Chondrocyte (in vitro differentiated cells): ENCODE measurements at regions not wholly inside any gene's neighbourhood (a gene's known extent, or its start where the extent isn't known, plus 50 kb on each side); places are given as distances from the start of the nearest gene placed in this dataset.

Source experiments
- DNase-seq: peaks from one replicate; pipeline ENCODE4 v3.0.0; 2021; ENCODE audit warnings: mixed read lengths, low spot score
- H3K27ac Mint-ChIP-seq: one replicate; pipeline ENCODE4 v1.8.0; 2021; ENCODE audit warnings: mild to moderate bottlenecking, moderate library complexity, mixed read lengths; ENCODE audit not compliant: unreplicated experiment
- H3K27me3 Mint-ChIP-seq: 2 replicates; pipeline ENCODE4 v1.8.0; 2021; ENCODE audit warnings: low read depth, mixed read lengths
- H3K36me3 Mint-ChIP-seq: 2 replicates; pipeline ENCODE4 v1.8.0; 2021; ENCODE audit warnings: low read depth, mixed read lengths
- H3K4me1 Mint-ChIP-seq: 2 replicates; pipeline ENCODE4 v1.8.0; 2021; ENCODE audit warnings: low read depth, mild to moderate bottlenecking, mixed read lengths
- H3K4me3 Mint-ChIP-seq: one replicate; pipeline ENCODE4 v1.8.0; 2021; ENCODE audit warnings: mild to moderate bottlenecking, moderate library complexity, mixed read lengths; ENCODE audit not compliant: unreplicated experiment
- H3K9me3 Mint-ChIP-seq: 2 replicates; pipeline ENCODE4 v1.8.0; 2021; ENCODE audit warnings: low read depth, mixed read lengths
- CTCF ChIP-seq: fragments of 200-600 bp; sonication (generic); IDR thresholded peaks from 2 replicates; pipeline ENCODE4 v1.5.0; 2021; ENCODE audit warnings: antibody characterized with exemption, mild to moderate bottlenecking, moderate library complexity

- peaks cover 2% of the 10 kb centered on the region for H3K36me3 Mint-ChIP-seq
- TF ChIP-seq CTCF, result no peak
- no peak overlapping the region for H3K4me3 Mint-ChIP-seq
These were observed 456.6 kb upstream of the POT1 start for GRCh38 chr7:125386211-125386610.

GRCh38 chr7:125383324-125383723, 453.7 kb upstream of the POT1 start:
- Mint-ChIP-seq H3K9me3 (peaks cover 11% of the 10 kb centered on the region), H3K27me3 (no peaks in the 10 kb centered on the region), H3K4me3 (no peak overlapping the region), H3K36me3 (peaks cover 2% of the 10 kb centered on the region), H3K27ac (no peak overlapping the region), H3K4me1 (no peaks in the 10 kb centered on the region)
- no peak for DNase-seq
- no peak for TF ChIP-seq CTCF

More at GRCh38 chr7:125386211-125386610, 456.6 kb upstream of the POT1 start:
- no peaks in the 10 kb centered on the region for H3K4me1 Mint-ChIP-seq
- no peaks in the 10 kb centered on the region for H3K27me3 Mint-ChIP-seq
- peaks cover 11% of the 10 kb centered on the region for H3K9me3 Mint-ChIP-seq
- no peak for DNase-seq
- no peak overlapping the region for H3K27ac Mint-ChIP-seq

- TF ChIP-seq CTCF, result no peak
- peaks cover 2% of the 10 kb centered on the region for H3K36me3 Mint-ChIP-seq
These were observed 452.8 kb upstream of the POT1 start for GRCh38 chr7:125382401-125382800.

GRCh38 chr7:125375942-125376341, 446.3 kb upstream of the POT1 start:
- DNase-seq, result no peak
- H3K4me3 Mint-ChIP-seq, result no peak overlapping the region

More at GRCh38 chr7:125382401-125382800, 452.8 kb upstream of the POT1 start:
- Mint-ChIP-seq H3K4me1 (no peaks in the 10 kb centered on the region), H3K27ac (no peak overlapping the region), H3K27me3 (no peaks in the 10 kb centered on the region), H3K9me3 (peaks cover 11% of the 10 kb centered on the region), H3K4me3 (no peak overlapping the region)
- no peak for DNase-seq

GRCh38 chr7:125370502-125370901, 440.9 kb upstream of the POT1 start:
- Mint-ChIP-seq H3K36me3 (no peaks in the 10 kb centered on the region), H3K9me3 (peaks cover 2% of the 10 kb centered on the region), H3K4me3 (no peak overlapping the region)

More at GRCh38 chr7:125375942-125376341, 446.3 kb upstream of the POT1 start:
- H3K27ac Mint-ChIP-seq, result no peak overlapping the region
- no peak for TF ChIP-seq CTCF
- no peaks in the 10 kb centered on the region for H3K27me3 Mint-ChIP-seq
- no peaks in the 10 kb centered on the region for H3K9me3 Mint-ChIP-seq
- H3K4me1 Mint-ChIP-seq, result no peaks in the 10 kb centered on the region
- no peaks in the 10 kb centered on the region for H3K36me3 Mint-ChIP-seq

More at GRCh38 chr7:125370502-125370901, 440.9 kb upstream of the POT1 start:
- TF ChIP-seq CTCF, result no peak
- no peak for DNase-seq
- no peak overlapping the region for H3K27ac Mint-ChIP-seq
- H3K27me3 Mint-ChIP-seq, result no peaks in the 10 kb centered on the region
- peaks cover 2% of the 10 kb centered on the region for H3K4me1 Mint-ChIP-seq
